ENCODE measurements at regions not wholly inside any gene's neighbourhood (a gene's known extent, or its start where the extent isn't known, plus 50 kb on each side); places are given as distances from the start of the nearest gene placed in this dataset.

- 60% methylated on average over 2 of the region's 5 CpGs for WGBS (ENCODE audit: low lambda C conversion rate)
- no peaks in the 10 kb centered on the region for H3K9me2 ChIP-seq
- POLR2A ChIA-PET = no interaction called here
Measured at GRCh38 chr3:127419182-127419581, 131.3 kb upstream of the PRR20G start.

GRCh38 chr3:127418560-127419147 lies 130.8 kb upstream of the PRR20G start:
- Histone ChIP-seq H3K9me3 (no peaks in the 10 kb centered on the region), H3K36me3 (replicated peaks in 1 of 2; ENCODE audit: control insufficient read depth in 1 of 2, insufficient read depth in 2 of 2, low read length in 1 of 2) (no peaks in the 10 kb centered on the region), H3K79me2 (ENCODE audit: insufficient read depth) (no peaks in the 10 kb centered on the region), H3F3A (replicated peaks; ENCODE audit: insufficient read depth) (no peaks in the 10 kb centered on the region), H3K27ac (ENCODE audit: low read depth in 2 of 2, low read length in 1 of 2) (no peak overlapping the region), H3K4me1 (ENCODE audit: control insufficient read depth in 1 of 2, insufficient read depth in 2 of 2, low read depth in 1 of 2, low read length in 1 of 2) (no peaks in the 10 kb centered on the region), H3K4me2 (no peak overlapping the region), H3K9me2 (no peaks in the 10 kb centered on the region), H3K27me3 (ENCODE audit: insufficient read depth) (peaks cover 21% of the 10 kb centered on the region), H2AFZ (ENCODE audit: low read depth) (no peak overlapping the region), H3K4me3 (ENCODE audit: low read depth in 2 of 2, low read length in 1 of 2) (no peak overlapping the region), H4K20me1 (ENCODE audit: insufficient read depth) (no peaks in the 10 kb centered on the region), H3K9ac (no peak overlapping the region)
- ChIA-PET POLR2A (no interaction called here), CTCF (no interaction called here)
- DNase-seq = no peak
- TF ChIP-seq YY1 (IDR thresholded peaks at IDR 0.05; ENCODE audit: low read depth) = no peak
- TF ChIP-seq EP300 (IDR thresholded peaks at IDR 0.05; ENCODE audit: borderline replicate concordance in 1 of 2, low read depth in 1 of 2, low read length in 1 of 2) = no peak
- TF ChIP-seq CHD2 (IDR thresholded peaks at IDR 0.05; ENCODE audit: low read length, partially characterized antibody) = no peak
- no peak for TF ChIP-seq JUND (IDR thresholded peaks at IDR 0.05)
- TF ChIP-seq RFX5 (IDR thresholded peaks at IDR 0.05; ENCODE audit: low read length) = no peak
- no peak for TF ChIP-seq SMC3 (IDR thresholded peaks at IDR 0.05; ENCODE audit: low read depth, low read length)
- no peak for TF ChIP-seq NFIC (IDR thresholded peaks at IDR 0.05; ENCODE audit: borderline replicate concordance)
- TF ChIP-seq NRF1 (IDR thresholded peaks at IDR 0.05; ENCODE audit: low read depth, low read length) = no peak
- TF ChIP-seq USF1 (IDR thresholded peaks at IDR 0.05; ENCODE audit: borderline replicate concordance, low read depth) = no peak
- TF ChIP-seq RCOR1 (IDR thresholded peaks at IDR 0.05; ENCODE audit: low read length) = no peak
- TF ChIP-seq GABPA (IDR thresholded peaks at IDR 0.05; ENCODE audit: low read depth) = no peak
- no peak for TF ChIP-seq RXRA (IDR thresholded peaks at IDR 0.05; ENCODE audit: borderline replicate concordance, low read depth)
- TF ChIP-seq ELF1 (IDR thresholded peaks at IDR 0.05) = no peak
- no peak for TF ChIP-seq GATA2 (CRISPR knock-in tag; IDR thresholded peaks at IDR 0.05)
- TF ChIP-seq MAX (IDR thresholded peaks at IDR 0.05; ENCODE audit: low read depth) = no peak
- TF ChIP-seq FOSL2 (IDR thresholded peaks at IDR 0.05; ENCODE audit: borderline replicate concordance, low read depth) = no peak
- no peak for TF ChIP-seq REST (IDR thresholded peaks at IDR 0.05; ENCODE audit: low read depth, low read length)
- no peak for TF ChIP-seq POLR2AphosphoS5 (IDR thresholded peaks at IDR 0.05; ENCODE audit: low read depth, low read length)
- TF ChIP-seq RAD21 (IDR thresholded peaks at IDR 0.05; ENCODE audit: low read length) = no peak
- 82% methylated on average over 4 of the region's 4 CpGs for WGBS (ENCODE audit: low lambda C conversion rate)

More at GRCh38 chr3:127419182-127419581, 131.3 kb upstream of the PRR20G start:
- H3K4me2 ChIP-seq = no peak overlapping the region
- no peak overlapping the region for H2AFZ ChIP-seq (ENCODE audit: low read depth)
- no peaks in the 10 kb centered on the region for H3K36me3 ChIP-seq (replicated peaks in 1 of 2; ENCODE audit: control insufficient read depth in 1 of 2, insufficient read depth in 2 of 2, low read length in 1 of 2)
- H3K27ac ChIP-seq (ENCODE audit: low read depth in 2 of 2, low read length in 1 of 2) = no peak overlapping the region
- H3F3A ChIP-seq (replicated peaks; ENCODE audit: insufficient read depth) = no peaks in the 10 kb centered on the region
- H3K4me1 ChIP-seq (ENCODE audit: control insufficient read depth in 1 of 2, insufficient read depth in 2 of 2, low read depth in 1 of 2, low read length in 1 of 2) = no peaks in the 10 kb centered on the region
- no peak for TF ChIP-seq NRF1 (IDR thresholded peaks at IDR 0.05; ENCODE audit: low read depth, low read length)
- TF ChIP-seq POLR2AphosphoS5 (IDR thresholded peaks at IDR 0.05; ENCODE audit: low read depth, low read length) = no peak
- TF ChIP-seq GATA2 (CRISPR knock-in tag; IDR thresholded peaks at IDR 0.05) = no peak
- no peak for TF ChIP-seq CHD2 (IDR thresholded peaks at IDR 0.05; ENCODE audit: low read length, partially characterized antibody)
- no peak for TF ChIP-seq MEF2A (IDR thresholded peaks at IDR 0.05; ENCODE audit: borderline replicate concordance, low read depth)
- no peak for TF ChIP-seq SIN3A (IDR thresholded peaks at IDR 0.05; ENCODE audit: borderline replicate concordance, low read depth, low read length)
- TF ChIP-seq FOXJ3 (CRISPR knock-in tag; IDR thresholded peaks at IDR 0.05) = no peak
- TF ChIP-seq TEAD4 (IDR thresholded peaks at IDR 0.05; ENCODE audit: borderline replicate concordance, insufficient read depth) = no peak
- TF ChIP-seq FOSL2 (IDR thresholded peaks at IDR 0.05; ENCODE audit: borderline replicate concordance, low read depth) = no peak
- no peak for TF ChIP-seq SMC3 (IDR thresholded peaks at IDR 0.05; ENCODE audit: low read depth, low read length)
- CTCF ChIA-PET = interaction anchor here (2.1 kb wide), 1 partner anchor 10 kb away, joined by 5 read pairs; no protein-coding TSS in a partner anchor
- no peaks in the 10 kb centered on the region for H3K9me3 ChIP-seq
- H3K9ac ChIP-seq = no peak overlapping the region
- no peak overlapping the region for H3K4me3 ChIP-seq (ENCODE audit: low read depth in 2 of 2, low read length in 1 of 2)
- H3K79me2 ChIP-seq (ENCODE audit: insufficient read depth) = no peaks in the 10 kb centered on the region
- H3K27me3 ChIP-seq (ENCODE audit: insufficient read depth) = peaks cover 21% of the 10 kb centered on the region
- no peaks in the 10 kb centered on the region for H4K20me1 ChIP-seq (ENCODE audit: insufficient read depth)
- DNase-seq = no peak

All from SK-N-SH (cell line).